WI38 (cell line): ENCODE measurements at regions not wholly inside any gene's neighbourhood (a gene's known extent, or its start where the extent isn't known, plus 50 kb on each side); places are given as distances from the start of the nearest gene placed in this dataset.

ENCODE experiments used
- H3K4me3 ChIP-seq: 2 replicates; pipeline ENCODE4 v1.5.1; 2011; ENCODE audit warnings: low read depth, mild to moderate bottlenecking, control low read depth, low read length
- TF ChIP-seq, protein P1 (sequence below): IDR thresholded peaks from 2 replicates; pipeline ENCODE4 v1.5.1; 2012; ENCODE audit warnings: low read depth, mild to moderate bottlenecking, control low read depth, low read length

DNA sequence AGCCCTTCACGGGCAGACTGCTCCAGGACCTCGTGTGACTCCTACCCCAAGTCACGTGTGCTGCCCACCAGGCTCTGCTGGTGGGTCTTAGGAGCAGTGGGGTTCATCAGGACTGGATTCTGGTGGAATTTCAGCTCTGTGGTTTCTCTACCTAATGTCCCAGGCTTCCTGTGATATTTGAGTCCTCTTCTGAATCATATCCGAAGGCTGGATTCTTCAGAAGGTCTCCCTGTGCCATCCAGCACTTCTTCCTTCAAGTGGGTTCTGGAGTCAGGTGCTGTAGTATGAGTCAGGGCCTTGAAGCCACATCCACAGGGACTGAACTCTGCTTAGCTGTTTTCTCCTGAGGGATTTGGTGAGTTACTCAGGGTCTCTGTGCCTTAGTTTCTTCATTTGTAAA is 850.2 kb upstream of the CELF4 start:
- TF ChIP-seq, protein P1, sequence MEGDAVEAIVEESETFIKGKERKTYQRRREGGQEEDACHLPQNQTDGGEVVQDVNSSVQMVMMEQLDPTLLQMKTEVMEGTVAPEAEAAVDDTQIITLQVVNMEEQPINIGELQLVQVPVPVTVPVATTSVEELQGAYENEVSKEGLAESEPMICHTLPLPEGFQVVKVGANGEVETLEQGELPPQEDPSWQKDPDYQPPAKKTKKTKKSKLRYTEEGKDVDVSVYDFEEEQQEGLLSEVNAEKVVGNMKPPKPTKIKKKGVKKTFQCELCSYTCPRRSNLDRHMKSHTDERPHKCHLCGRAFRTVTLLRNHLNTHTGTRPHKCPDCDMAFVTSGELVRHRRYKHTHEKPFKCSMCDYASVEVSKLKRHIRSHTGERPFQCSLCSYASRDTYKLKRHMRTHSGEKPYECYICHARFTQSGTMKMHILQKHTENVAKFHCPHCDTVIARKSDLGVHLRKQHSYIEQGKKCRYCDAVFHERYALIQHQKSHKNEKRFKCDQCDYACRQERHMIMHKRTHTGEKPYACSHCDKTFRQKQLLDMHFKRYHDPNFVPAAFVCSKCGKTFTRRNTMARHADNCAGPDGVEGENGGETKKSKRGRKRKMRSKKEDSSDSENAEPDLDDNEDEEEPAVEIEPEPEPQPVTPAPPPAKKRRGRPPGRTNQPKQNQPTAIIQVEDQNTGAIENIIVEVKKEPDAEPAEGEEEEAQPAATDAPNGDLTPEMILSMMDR: no peak
- no peak overlapping the region for H3K4me3 ChIP-seq

DNA sequence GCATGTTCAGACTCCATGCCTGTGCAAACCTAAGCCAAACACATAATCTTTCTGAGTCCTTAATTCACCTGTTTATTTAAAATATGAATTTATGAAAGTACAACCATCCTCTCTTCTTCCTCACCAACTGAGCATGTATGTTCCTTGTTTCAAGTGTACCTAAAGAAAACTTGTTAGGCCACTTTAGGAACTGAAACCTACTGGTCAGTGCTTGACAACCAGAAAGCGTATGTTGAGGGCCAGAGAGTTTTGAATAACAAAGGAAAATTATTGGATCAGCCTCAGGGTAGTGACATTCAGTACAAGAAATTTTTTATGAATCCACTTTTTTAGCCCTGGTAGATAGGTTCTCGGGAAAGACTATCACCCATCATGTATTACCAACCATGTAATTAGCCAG is 847.6 kb upstream of the CELF4 start:
- TF ChIP-seq, protein P1: no peak
- no peak overlapping the region for H3K4me3 ChIP-seq

DNA sequence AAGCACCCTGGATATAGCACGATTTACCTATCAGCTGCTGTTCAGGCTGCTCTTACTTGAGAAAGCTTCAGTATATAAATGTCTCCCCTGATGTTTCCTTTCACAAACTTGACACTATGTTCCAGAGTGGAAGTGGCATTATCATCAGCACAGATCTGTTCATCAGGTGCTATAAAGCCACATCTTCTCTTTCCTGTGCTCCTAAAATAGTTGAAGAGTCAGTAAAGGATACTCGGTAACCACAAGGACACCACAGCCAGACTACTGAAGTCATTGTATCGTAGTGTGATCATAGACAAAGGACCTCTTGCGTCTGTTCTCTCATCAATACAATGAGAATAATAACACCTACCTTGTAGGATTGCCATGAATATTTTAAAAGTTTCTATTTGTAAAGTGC is 841.0 kb upstream of the CELF4 start:
- TF ChIP-seq, protein P1: no peak
- no peak overlapping the region for H3K4me3 ChIP-seq

DNA sequence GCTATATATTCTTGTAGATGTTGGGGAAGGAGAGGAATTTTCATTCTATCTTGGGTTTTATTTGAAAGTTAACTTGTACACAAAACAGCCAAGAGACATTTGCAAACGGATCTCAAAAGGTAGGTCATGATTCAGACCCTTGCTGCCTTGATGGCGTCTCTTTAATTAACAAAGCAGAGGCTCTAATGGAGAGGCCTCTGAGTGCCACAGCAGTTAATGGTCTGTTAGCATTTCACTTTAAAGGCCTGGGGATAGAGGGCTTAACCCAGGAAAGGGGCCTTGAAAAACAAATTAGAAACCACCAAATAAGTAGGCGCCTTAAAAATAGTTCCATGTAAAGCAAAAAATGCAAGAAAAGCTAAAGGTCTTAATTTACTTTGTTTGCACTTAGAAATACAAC is 836.9 kb upstream of the CELF4 start:
- H3K4me3 ChIP-seq: no peak overlapping the region
- TF ChIP-seq, protein P1: no peak

DNA sequence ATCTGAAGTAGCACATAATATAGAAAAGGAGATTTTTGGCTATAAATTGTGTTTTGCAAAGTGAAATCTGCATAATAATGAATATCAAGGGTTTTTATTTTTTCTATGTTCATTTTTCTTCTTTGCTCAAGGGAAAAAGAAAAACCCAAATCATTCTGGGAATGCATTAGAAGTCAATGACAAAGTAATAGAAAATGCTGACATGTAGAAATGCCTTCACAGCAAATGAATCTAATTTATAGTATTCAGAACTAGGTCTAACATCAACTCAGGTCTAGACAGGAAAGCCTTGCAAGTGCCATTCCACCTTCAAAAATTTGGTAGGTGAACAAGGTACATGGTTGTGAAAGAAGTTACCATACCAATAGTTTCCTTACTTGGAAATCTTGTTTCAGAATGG is 831.5 kb upstream of the CELF4 start:
- TF ChIP-seq, protein P1: no peak
- no peak overlapping the region for H3K4me3 ChIP-seq

DNA sequence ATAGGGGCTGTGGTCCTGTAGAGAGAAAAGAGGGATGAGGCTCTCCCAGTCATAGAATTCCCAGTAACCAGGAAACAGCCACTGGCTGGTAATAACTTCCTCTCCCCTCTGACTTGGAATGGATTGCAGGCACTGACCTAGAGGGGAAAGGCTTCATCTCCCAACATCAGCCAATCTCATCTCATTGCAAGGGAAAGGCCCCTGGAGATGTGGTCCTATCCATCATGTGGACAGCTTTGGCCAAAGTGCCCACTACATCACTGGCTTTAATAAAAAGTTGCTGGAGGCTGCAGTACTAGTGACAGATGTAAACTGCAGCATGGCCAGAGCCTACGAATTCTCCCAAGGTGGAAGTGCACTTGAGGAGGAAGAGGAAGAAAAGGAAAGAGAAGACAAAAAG is 820.5 kb upstream of the CELF4 start:
- TF ChIP-seq, protein P1: no peak
- H3K4me3 ChIP-seq: no peak overlapping the region

DNA sequence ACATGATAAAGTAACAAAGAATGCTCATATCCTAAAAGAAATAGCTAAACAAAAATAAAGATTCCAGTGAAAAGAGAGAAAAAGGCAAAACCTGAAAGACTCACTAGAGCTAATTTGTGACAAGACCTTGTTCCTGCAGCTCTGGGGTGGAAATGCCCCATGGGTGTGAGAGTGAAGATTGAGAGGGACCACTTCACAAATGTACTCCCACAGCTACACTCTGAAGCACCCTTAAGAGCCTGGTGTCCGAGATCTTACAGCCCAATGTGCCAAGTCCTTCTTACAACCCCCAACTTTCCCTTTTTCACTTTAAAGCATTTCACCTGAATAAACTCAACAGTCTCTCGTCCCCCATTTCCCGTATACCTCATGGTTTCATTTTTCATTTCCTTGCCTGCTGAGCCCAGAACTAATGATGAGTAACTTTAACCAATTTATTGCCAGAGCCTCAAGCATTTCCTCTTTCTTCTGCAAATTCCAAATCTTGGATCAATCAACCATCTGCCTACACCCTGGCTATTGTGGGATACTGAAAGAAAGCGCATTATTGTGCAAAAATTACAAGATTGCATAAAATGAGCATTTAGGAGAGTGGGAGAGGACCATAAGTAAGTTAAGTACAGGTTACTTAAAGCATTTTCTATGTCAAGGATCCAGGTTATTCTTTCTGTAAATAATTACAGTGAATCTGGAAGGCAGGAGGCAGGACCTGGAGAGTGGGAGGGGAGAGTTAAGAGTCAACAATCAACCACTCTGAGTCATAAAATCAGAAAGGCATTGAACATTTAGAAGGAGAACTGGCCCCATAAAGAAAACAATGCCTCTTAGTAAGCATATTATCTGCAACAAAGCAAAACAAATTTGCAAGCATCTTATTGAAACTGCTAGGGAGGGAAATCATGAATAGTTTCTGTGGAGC is 804.4 kb upstream of the CELF4 start:
- no peak overlapping the region for H3K4me3 ChIP-seq
- TF ChIP-seq, protein P1: no peak
